Panc1 (cell line): ENCODE measurements at regions not wholly inside any gene's neighbourhood (a gene's known extent, or its start where the extent isn't known, plus 50 kb on each side); places are given as distances from the start of the nearest gene placed in this dataset.

Source experiments
- ATAC-seq: fragments of 200-7000 bp; cut with Tn5 transposase; 2 replicates; pipeline ENCODE4 v1.9.1; 2020; ENCODE audit warnings: mild to moderate bottlenecking, moderate library complexity
- BruUV-seq: library from RNA; stranded (reverse); fragments of 400-500 nt; replicated peaks from 2 replicates; lab custom pipeline; 2021; lab: Mats Ljungman, UMichigan
- CTCF ChIA-PET: fragments of 300-600 bp; sonication (Branson Sonifier 250); formaldehyde crosslinking; loops from one replicate; lab custom pipeline; 2022; ENCODE audit warnings: antibody characterized with exemption; lab: Charles Lee
- POLR2A ChIA-PET: fragments of 300-600 bp; sonication (Branson Sonifier 250); formaldehyde crosslinking; loops from one replicate; lab custom pipeline; 2022; ENCODE audit warnings: antibody characterized with exemption; lab: Charles Lee
- DNase-seq: peaks from one replicate; pipeline ENCODE4 v3.0.0-alpha.2; 2010; ENCODE audit warnings: low read depth, low spot score
- H3K27ac ChIP-seq: 2 replicates; pipeline ENCODE4 v1.5.1; 2011; ENCODE audit warnings: mild to moderate bottlenecking, low read length, inconsistent platforms
- H3K27me3 ChIP-seq: fragments of 200-500 bp; sonication (Bioruptor generic); 2 replicates; pipeline ENCODE4 v1.6.0; 2014; ENCODE audit warnings: low read length, inconsistent platforms; ENCODE audit not compliant: control insufficient read depth, insufficient read depth
- H3K36me3 ChIP-seq: fragments of 200-500 bp; sonication (Bioruptor generic); 2 replicates; pipeline ENCODE4 v1.5.1; 2014; ENCODE audit warnings: inconsistent platforms, mild to moderate bottlenecking, low read length, moderate library complexity; ENCODE audit not compliant: control insufficient read depth, insufficient read depth
- H3K4me1 ChIP-seq: 2 replicates; pipeline ENCODE4 v1.5.1; 2011; ENCODE audit warnings: inconsistent platforms, mild to moderate bottlenecking, low read length, moderate library complexity; ENCODE audit not compliant: control insufficient read depth, insufficient read depth
- H3K4me3 ChIP-seq, 2 experiments: 2 replicates each; pipeline ENCODE4 v1.5.1; 2011 to 2012; ENCODE audit warnings: low read depth in 2 of 2, low read length in 2 of 2, mild to moderate bottlenecking in 2 of 2, inconsistent platforms in 1 of 2, moderate library complexity in 1 of 2
- H3K9me3 ChIP-seq: fragments of 200-500 bp; sonication (Bioruptor generic); 2 replicates; pipeline ENCODE4 v1.5.1; 2014; ENCODE audit warnings: low read depth, mild to moderate bottlenecking, inconsistent platforms, low read length, moderate library complexity; ENCODE audit not compliant: control insufficient read depth, insufficient read depth
- POLR2AphosphoS5 ChIP-seq: IDR thresholded peaks from 2 replicates; pipeline ENCODE4 v1.6.1; 2012; ENCODE audit warnings: mild to moderate bottlenecking, low read depth, low read length, moderate library complexity
- SIN3A ChIP-seq: IDR thresholded peaks from 2 replicates; pipeline ENCODE4 v1.6.1; 2012; ENCODE audit warnings: low read depth, mild to moderate bottlenecking, low read length, moderate library complexity, borderline replicate concordance; ENCODE audit not compliant: insufficient read depth
- TCF7L2 ChIP-seq: IDR thresholded peaks from 2 replicates; pipeline ENCODE4 v1.6.1; 2011; ENCODE audit warnings: mild to moderate bottlenecking, low read depth, low read length, inconsistent platforms
- in situ Hi-C: cut with HindIII; loops from 2 replicates; pipeline ENCODE4 v1.10.0; 2016; ENCODE audit warnings: low sequenced_read_pairs, low pct_unique_long_range_greater_than_20kb
- intact Hi-C: fragments of 100-400 bp; cut with micrococcal nuclease; formaldehyde crosslinking; loops from one replicate; pipeline ENCODE4 v1.10.0; 2022; ENCODE audit not compliant: unreplicated experiment
- TF ChIP-seq, protein P1 (sequence below), 2 experiments: IDR thresholded peaks; 2 replicates each; pipeline ENCODE4 v1.6.1; 2011 to 2012; ENCODE audit warnings: low read depth in 2 of 2, control low read depth in 1 of 2, low read length in 1 of 2, mild to moderate bottlenecking in 1 of 2, moderate library complexity in 1 of 2; ENCODE audit not compliant: insufficient read depth in 1 of 2
- TF ChIP-seq, protein P2 (sequence below): fragments of 450-650 bp; IDR thresholded peaks from 2 replicates; pipeline ENCODE4 v1.5.1; 2017; ENCODE audit warnings: mild to moderate bottlenecking

DNA sequence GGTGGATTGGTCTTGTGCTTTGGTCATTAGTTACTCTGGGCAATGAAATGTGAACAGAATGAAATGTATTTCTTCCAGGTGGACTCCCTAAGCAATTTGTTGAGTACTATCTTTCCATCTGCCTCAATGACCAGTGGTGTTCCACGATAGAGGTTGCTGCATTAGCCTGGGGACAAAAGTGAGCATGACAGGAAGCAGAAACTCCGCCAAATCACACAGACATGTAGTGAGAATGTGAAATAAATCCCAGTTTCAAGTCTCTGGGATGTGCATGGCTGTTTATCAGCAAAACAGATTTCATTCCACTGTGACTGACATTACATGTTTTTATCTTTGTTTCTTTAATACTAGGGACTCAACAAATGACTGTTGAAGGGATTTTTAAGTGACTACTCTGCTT lies 63.3 kb upstream of the DCBLD2 start:
- H3K4me1 ChIP-seq, result no peaks in the 10 kb centered on the region; the same call in 1 of the 2 replicates
- POLR2A ChIA-PET, result no interaction called here
- 0 out of 2 replicates have a peak, but pooled peaks cover 2% of the 10 kb centered on the region for H3K36me3 ChIP-seq
- H3K27me3 ChIP-seq, result peaks cover 2% of the 10 kb centered on the region; the same call in 1 of the 2 replicates
- CTCF ChIA-PET, result no interaction called here
- intact Hi-C loops (no loop called here), in situ Hi-C loops (no loop called here)
- no TSS peak for BruUV-seq
- no peak overlapping the region for H3K27ac ChIP-seq
- DNase-seq (no peak), ATAC-seq (no peak)
- no peaks in the 10 kb centered on the region for H3K9me3 ChIP-seq
- no peak overlapping the region for H3K4me3 ChIP-seq
- TF ChIP-seq, protein P1, sequence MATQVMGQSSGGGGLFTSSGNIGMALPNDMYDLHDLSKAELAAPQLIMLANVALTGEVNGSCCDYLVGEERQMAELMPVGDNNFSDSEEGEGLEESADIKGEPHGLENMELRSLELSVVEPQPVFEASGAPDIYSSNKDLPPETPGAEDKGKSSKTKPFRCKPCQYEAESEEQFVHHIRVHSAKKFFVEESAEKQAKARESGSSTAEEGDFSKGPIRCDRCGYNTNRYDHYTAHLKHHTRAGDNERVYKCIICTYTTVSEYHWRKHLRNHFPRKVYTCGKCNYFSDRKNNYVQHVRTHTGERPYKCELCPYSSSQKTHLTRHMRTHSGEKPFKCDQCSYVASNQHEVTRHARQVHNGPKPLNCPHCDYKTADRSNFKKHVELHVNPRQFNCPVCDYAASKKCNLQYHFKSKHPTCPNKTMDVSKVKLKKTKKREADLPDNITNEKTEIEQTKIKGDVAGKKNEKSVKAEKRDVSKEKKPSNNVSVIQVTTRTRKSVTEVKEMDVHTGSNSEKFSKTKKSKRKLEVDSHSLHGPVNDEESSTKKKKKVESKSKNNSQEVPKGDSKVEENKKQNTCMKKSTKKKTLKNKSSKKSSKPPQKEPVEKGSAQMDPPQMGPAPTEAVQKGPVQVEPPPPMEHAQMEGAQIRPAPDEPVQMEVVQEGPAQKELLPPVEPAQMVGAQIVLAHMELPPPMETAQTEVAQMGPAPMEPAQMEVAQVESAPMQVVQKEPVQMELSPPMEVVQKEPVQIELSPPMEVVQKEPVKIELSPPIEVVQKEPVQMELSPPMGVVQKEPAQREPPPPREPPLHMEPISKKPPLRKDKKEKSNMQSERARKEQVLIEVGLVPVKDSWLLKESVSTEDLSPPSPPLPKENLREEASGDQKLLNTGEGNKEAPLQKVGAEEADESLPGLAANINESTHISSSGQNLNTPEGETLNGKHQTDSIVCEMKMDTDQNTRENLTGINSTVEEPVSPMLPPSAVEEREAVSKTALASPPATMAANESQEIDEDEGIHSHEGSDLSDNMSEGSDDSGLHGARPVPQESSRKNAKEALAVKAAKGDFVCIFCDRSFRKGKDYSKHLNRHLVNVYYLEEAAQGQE (IDR thresholded peaks at IDR 0.05; ENCODE audit: insufficient read depth in 1 of 2, low read depth in 2 of 2, low read length in 1 of 2), result no peak
- TF ChIP-seq SIN3A (no peak), POLR2AphosphoS5 (no peak), TCF7L2 (no peak)
- TF ChIP-seq, protein P2, sequence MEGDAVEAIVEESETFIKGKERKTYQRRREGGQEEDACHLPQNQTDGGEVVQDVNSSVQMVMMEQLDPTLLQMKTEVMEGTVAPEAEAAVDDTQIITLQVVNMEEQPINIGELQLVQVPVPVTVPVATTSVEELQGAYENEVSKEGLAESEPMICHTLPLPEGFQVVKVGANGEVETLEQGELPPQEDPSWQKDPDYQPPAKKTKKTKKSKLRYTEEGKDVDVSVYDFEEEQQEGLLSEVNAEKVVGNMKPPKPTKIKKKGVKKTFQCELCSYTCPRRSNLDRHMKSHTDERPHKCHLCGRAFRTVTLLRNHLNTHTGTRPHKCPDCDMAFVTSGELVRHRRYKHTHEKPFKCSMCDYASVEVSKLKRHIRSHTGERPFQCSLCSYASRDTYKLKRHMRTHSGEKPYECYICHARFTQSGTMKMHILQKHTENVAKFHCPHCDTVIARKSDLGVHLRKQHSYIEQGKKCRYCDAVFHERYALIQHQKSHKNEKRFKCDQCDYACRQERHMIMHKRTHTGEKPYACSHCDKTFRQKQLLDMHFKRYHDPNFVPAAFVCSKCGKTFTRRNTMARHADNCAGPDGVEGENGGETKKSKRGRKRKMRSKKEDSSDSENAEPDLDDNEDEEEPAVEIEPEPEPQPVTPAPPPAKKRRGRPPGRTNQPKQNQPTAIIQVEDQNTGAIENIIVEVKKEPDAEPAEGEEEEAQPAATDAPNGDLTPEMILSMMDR, result no peak

DNA sequence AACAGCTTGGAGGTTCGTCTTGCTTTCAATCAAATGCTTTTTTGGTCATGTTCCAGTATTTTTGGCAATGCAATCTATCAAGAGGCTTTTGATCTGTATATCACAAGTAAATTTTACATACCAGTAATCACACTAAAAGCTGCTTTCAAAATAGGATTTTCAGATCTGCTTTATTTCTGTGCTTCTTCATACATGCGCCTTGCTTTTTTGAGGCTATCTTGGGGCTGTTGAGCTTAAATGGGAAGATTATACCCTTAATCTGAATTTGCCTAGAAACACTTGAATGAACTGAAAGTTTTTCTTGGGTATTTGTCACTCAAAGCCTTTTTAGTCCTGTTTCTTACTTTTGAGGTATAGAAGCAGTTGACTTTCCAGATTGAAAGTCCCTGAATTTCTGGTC lies 62.1 kb upstream of the DCBLD2 start:
- Histone ChIP-seq H3K27me3 (peaks cover 2% of the 10 kb centered on the region; the same call in 1 of the 2 replicates), H3K4me1 (no peaks in the 10 kb centered on the region; the same call in 1 of the 2 replicates), H3K36me3 (0 out of 2 replicates have a peak, but pooled peaks cover 2% of the 10 kb centered on the region), H3K4me3 (no peak overlapping the region), H3K27ac (no peak overlapping the region), H3K9me3 (no peaks in the 10 kb centered on the region)
- in situ Hi-C loops (no loop called here), intact Hi-C loops (no loop called here)
- CTCF ChIA-PET, result interaction anchor here (0.6 kb wide), 1 partner anchor 707 kb away, joined by 3 read pairs; no protein-coding TSS in a partner anchor
- TF ChIP-seq, protein P2, result no peak
- no peak for TF ChIP-seq TCF7L2
- DNase-seq, result no peak
- ATAC-seq, result no peak
- POLR2A ChIA-PET, result no interaction called here
- BruUV-seq, result no TSS peak
